Activated CD8-positive, alpha-beta memory T cell treated with anti-CD3 and anti-CD28 coated beads, Interleukin-2, amount 10 ng/mL, durations not matched to agents 7 days and 5 days (primary cell): ENCODE measurements at regions not wholly inside any gene's neighbourhood (a gene's known extent, or its start where the extent isn't known, plus 50 kb on each side); places are given as distances from the start of the nearest gene placed in this dataset.

Source experiments
- ATAC-seq: fragments of 150-1000 bp; cut with Tn5 transposase; one replicate; pipeline ENCODE4 v1.10.0; 2021; ENCODE audit warnings: moderate library complexity
- CTCF ChIA-PET: fragments of 350-600 bp; sonication (Branson Sonifier 250); formaldehyde crosslinking; loops from one replicate; lab custom pipeline; 2021; ENCODE audit warnings: antibody characterized with exemption; lab: Charles Lee
- DNase-seq: peaks from one replicate; pipeline ENCODE4 v3.0.0-alpha.2; 2020
- H3K27ac Mint-ChIP-seq: one replicate; pipeline ENCODE4 v1.8.0; 2021; ENCODE audit warnings: mild to moderate bottlenecking, mixed read lengths
- H3K27me3 Mint-ChIP-seq: one replicate; pipeline ENCODE4 v1.8.0; 2021; ENCODE audit warnings: mixed read lengths
- H3K36me3 Mint-ChIP-seq: one replicate; pipeline ENCODE4 v1.8.0; 2021; ENCODE audit warnings: mild to moderate bottlenecking, mixed read lengths
- H3K4me1 Mint-ChIP-seq: one replicate; pipeline ENCODE4 v1.8.0; 2021; ENCODE audit warnings: mixed read lengths
- H3K4me3 Mint-ChIP-seq: one replicate; pipeline ENCODE4 v1.8.0; 2021; ENCODE audit warnings: mild to moderate bottlenecking, moderate library complexity, mixed read lengths
- H3K9me3 Mint-ChIP-seq: one replicate; pipeline ENCODE4 v1.8.0; 2022; ENCODE audit warnings: low read depth, mixed read lengths

DNA sequence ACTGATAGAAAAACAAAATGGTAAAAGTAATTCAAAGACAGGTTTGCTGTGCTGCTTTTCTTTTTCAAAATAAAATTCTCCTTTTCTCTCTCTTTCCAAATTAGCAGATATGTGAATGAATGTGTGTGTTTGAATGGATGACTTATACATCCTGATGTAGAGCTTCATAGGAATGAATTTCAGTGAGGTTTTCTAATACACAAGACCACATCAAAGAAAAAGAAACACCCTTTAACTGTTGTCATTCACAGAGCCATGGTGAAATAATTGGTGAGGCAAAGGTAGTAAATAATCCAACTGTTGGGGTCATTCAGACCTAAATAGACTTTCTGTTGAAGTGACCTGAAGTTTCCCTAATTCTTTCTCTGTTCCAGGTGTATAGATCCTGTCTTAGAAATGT, 139.1 kb upstream of the ZPLD1 start:
- Mint-ChIP-seq H3K4me1 (peaks cover 11% of the 10 kb centered on the region), H3K9me3 (no peaks in the 10 kb centered on the region), H3K27ac (no peak overlapping the region), H3K36me3 (no peaks in the 10 kb centered on the region), H3K27me3 (peaks cover 4% of the 10 kb centered on the region), H3K4me3 (no peak overlapping the region)
- DNase-seq (no peak), ATAC-seq (no peak)
- CTCF ChIA-PET: no interaction called here

DNA sequence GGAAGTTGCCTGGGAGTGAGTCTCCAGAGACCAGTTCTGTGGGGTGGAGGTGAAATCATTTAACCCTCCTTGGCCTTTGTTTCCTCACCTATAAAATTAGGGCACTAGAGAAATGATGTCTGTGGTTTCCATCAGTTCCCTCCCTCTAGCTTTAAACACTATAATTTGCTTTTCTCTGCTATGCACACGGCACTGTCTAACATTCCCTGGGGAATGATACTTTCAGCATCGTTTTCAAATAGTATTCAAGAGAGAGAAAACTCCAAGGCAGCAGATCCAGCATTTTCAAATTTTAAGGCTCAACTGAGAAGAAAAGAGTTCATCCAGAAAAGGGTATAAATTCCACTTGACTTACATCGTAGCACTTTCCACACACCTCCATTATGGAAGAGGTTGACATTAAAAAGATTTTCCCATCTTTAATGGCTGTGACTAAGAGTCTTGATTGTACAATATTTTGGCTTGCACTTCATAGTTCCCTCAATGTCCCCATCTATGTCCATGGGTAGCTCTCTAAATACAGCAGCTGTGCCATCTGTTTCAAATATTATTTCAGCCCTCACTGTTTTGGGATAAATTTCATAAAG, 137.7 kb upstream of the ZPLD1 start:
- Mint-ChIP-seq H3K4me3 (no peak overlapping the region), H3K27ac (no peak overlapping the region), H3K27me3 (peaks cover 4% of the 10 kb centered on the region), H3K9me3 (no peaks in the 10 kb centered on the region), H3K36me3 (no peaks in the 10 kb centered on the region), H3K4me1 (peaks cover 16% of the 10 kb centered on the region)
- DNase-seq: no peak
- no peak for ATAC-seq
- CTCF ChIA-PET: no interaction called here

DNA sequence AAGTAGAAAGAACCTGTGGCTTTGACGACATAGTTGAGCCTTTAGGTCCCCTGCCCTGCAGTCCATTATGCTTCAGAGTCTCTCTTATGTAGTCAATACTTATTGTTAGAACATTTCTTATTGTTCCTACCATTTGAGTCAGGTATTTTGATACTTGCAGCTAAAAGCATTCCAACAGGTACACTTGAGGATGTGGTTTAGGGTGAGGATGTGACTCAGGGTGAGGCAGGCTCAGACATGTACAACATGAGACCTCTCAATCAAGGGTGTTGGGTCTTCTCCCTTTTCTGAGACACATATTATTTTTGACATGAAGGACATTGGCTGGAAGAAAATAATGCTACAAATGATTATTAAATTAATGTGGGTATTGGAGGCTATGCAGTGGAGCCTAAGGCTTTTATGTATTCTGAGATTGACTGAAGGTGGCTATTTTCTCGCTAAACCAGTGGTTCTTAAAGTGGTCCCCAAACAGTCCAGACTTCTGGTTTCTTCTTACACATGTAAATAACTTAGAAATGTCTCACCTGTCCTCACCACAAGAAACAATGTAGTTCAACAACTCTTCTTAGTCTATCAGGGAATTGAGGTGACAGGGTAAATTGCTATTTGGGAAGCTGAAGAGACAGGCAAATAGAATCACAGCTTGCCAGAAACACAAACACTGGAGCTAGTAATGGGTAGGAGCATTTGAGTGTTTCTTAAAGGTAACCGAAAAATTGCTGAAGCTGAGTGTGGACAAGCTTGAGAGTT, 135.5 kb upstream of the ZPLD1 start:
- CTCF ChIA-PET: no interaction called here
- Mint-ChIP-seq H3K4me3 (no peak overlapping the region), H3K27me3 (peaks cover 11% of the 10 kb centered on the region), H3K4me1 (peaks cover 16% of the 10 kb centered on the region), H3K27ac (no peak overlapping the region), H3K9me3 (no peaks in the 10 kb centered on the region), H3K36me3 (no peaks in the 10 kb centered on the region)
- ATAC-seq: no peak
- peak; percentile 46 for DNase-seq

DNA sequence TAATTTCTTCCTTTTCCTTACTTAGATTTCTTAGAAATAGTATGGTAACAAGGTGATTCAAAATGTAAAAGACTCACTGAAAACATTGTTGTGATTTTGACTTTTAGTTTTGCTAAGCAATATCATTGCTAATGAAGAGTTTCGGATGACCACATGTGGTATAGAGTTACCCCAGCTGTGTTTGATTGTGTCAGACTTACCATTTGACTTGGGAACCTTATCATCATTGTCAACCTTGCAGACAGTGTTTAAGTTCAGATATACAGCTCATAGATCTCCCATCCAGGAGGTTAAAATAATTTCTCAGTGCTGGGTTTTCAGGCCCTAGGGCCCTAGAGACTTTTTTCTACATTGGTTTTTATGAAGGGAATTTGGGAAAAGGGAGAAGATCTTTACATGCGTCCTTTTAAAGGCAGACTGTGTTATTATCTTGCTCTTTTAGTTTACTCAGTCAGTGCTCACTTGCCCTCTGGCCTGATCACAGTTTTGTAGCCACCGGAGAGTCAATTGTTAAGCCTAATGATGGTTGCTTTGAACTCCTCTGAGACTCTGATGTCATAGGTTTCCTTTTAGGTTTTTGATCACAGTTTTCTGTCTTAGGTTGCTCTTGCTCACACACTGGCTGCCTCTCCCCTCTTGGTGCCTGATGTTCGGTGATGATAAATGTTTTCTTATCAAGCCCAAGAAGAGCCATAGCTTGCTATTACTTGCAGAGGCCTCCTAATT, 133.5 kb upstream of the ZPLD1 start:
- no peak for ATAC-seq
- no peak overlapping the region for H3K27ac Mint-ChIP-seq
- H3K4me3 Mint-ChIP-seq: no peak overlapping the region
- CTCF ChIA-PET: no interaction called here
- no peaks in the 10 kb centered on the region for H3K36me3 Mint-ChIP-seq
- no peak for DNase-seq
- H3K4me1 Mint-ChIP-seq: peaks cover 16% of the 10 kb centered on the region
- H3K9me3 Mint-ChIP-seq: no peaks in the 10 kb centered on the region
- H3K27me3 Mint-ChIP-seq: peaks cover 7% of the 10 kb centered on the region

DNA sequence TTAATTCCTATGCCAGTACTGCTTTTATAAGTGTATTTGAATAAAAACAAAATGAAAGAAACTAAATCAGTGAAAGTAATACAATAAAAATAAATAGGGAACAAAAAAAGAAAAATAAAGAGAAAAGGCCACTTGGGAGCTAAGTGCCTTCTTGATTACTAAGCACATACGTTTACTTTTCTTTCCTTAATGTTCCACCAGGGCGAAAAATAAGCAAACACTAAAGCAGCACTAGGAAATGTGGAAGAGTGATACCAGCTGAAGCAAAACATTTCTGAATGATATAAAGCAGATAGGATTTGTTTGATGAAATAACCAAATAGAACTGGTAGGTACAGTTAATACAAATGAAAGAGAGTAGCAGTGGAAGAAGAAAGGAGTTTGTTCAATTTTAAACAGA, 132.8 kb upstream of the ZPLD1 start:
- DNase-seq (no peak), ATAC-seq (no peak)
- peaks cover 16% of the 10 kb centered on the region for H3K4me1 Mint-ChIP-seq
- no peak overlapping the region for H3K27ac Mint-ChIP-seq
- CTCF ChIA-PET: no interaction called here
- H3K27me3 Mint-ChIP-seq: peaks cover 7% of the 10 kb centered on the region
- H3K4me3 Mint-ChIP-seq: no peak overlapping the region
- no peaks in the 10 kb centered on the region for H3K36me3 Mint-ChIP-seq
- no peaks in the 10 kb centered on the region for H3K9me3 Mint-ChIP-seq

DNA sequence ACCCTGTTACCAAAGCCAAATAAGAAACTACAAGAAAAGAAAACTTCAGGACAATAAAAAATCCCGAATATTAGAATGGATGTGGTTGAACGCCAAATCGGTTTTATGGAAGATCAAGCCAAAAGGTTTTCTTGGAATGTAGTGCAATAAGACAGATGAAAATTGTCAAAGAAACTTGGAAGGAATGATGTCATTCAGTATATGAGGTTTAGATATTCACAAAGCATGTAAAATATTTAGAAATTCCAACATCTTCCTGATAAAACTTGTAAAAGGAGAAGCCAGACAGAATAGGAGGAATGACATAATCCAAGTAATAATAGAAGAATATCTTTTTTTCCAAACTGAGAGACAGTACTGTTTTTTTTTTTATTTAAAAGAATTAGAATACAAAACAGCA, 130.3 kb upstream of the ZPLD1 start:
- Mint-ChIP-seq H3K27ac (no peak overlapping the region), H3K4me3 (no peak overlapping the region), H3K36me3 (no peaks in the 10 kb centered on the region), H3K9me3 (no peaks in the 10 kb centered on the region), H3K27me3 (peaks cover 7% of the 10 kb centered on the region), H3K4me1 (peaks cover 7% of the 10 kb centered on the region)
- ATAC-seq (no peak), DNase-seq (no peak)
- CTCF ChIA-PET: no interaction called here

DNA sequence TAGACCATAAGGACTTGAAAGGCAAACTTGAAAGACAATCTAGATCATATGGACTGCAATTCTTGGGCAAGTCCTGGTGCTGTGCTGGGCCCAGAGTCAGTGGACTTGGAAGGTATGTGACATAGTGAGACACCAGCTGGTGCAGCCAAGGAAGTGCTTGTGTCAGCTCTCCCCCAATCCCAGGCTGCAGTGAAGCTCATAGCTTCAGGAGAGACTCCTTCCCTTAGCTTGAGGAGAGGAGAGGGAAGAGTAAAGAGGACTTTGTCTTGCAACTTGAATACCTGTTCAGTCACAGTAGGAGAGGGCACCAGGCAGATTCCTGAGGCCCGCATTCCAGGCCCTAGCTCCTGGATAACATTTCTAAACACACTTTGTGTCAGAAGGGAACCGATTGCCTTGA, 127.4 kb upstream of the ZPLD1 start:
- Mint-ChIP-seq H3K36me3 (no peaks in the 10 kb centered on the region), H3K4me1 (no peaks in the 10 kb centered on the region), H3K9me3 (no peaks in the 10 kb centered on the region), H3K27me3 (peaks cover 16% of the 10 kb centered on the region), H3K27ac (no peak overlapping the region), H3K4me3 (no peak overlapping the region)
- DNase-seq: no peak
- CTCF ChIA-PET: no interaction called here
- ATAC-seq: no peak

DNA sequence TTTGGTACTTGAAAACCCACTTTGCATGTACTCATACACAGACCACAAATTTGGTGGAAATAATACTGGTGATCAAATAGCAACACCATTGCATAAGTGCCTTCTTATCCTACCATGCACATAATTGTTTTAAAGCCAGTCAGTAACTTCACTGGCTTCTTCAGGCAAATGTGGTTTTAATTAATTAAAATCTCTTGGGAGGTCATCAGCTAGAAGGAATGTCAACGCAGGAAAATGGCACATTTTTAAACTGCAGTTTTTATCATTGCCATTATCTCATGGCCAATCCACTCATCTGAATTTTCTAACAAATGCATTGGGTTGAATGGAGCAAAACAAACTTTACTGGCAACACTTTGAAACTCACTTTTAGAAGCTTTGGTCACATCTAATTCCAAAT, 105.7 kb upstream of the ZPLD1 start:
- ATAC-seq (no peak), DNase-seq (no peak)
- CTCF ChIA-PET: no interaction called here
- no peaks in the 10 kb centered on the region for H3K4me1 Mint-ChIP-seq
- H3K36me3 Mint-ChIP-seq: no peaks in the 10 kb centered on the region
- peaks cover 4% of the 10 kb centered on the region for H3K27me3 Mint-ChIP-seq
- H3K27ac Mint-ChIP-seq: no peak overlapping the region
- H3K4me3 Mint-ChIP-seq: no peak overlapping the region
- no peaks in the 10 kb centered on the region for H3K9me3 Mint-ChIP-seq

DNA sequence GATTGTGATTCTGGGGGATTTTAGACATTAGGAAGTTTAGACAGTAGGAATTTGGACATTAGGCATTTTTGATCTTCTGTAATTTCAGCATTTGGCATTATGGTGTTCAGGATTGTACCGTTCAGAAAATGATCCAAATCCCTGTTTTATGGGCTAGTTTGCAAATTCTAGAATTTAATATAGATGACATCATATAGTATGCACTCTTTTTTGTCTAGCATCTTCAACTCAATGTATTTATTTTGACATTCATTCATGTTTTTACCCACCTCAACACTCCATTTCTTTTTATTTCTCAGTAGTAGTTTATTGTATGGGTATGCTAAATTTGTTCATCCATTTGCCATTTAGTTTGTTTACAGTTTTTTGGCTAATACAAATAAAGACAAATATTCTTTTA, 105.3 kb upstream of the ZPLD1 start:
- Mint-ChIP-seq H3K4me1 (no peaks in the 10 kb centered on the region), H3K9me3 (no peaks in the 10 kb centered on the region), H3K27ac (no peak overlapping the region), H3K36me3 (no peaks in the 10 kb centered on the region), H3K27me3 (peaks cover 4% of the 10 kb centered on the region), H3K4me3 (no peak overlapping the region)
- DNase-seq: no peak
- ATAC-seq: no peak
- CTCF ChIA-PET: no interaction called here

DNA sequence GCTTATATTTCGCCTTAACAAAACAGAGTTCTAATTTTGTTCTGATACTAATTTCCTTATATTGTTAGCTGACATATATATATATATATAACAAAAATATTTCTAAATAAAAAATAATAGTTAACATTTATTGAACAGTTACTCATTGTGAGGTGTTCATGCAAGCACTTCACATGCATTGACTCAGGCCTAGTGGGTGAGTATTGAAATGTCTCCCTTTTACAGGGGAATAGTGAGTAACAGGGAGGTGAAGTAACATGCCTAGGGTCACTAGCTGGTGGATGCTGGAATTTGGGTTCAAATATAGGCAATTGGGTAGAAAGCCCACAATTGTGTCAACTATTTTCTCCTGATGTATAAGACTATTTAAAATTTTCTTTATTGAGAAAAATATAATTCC, 102.6 kb upstream of the ZPLD1 start:
- Mint-ChIP-seq H3K4me1 (no peaks in the 10 kb centered on the region), H3K27me3 (peaks cover 6% of the 10 kb centered on the region), H3K27ac (no peak overlapping the region), H3K36me3 (no peaks in the 10 kb centered on the region), H3K9me3 (no peaks in the 10 kb centered on the region), H3K4me3 (no peak overlapping the region)
- CTCF ChIA-PET: no interaction called here
- ATAC-seq (no peak), DNase-seq (no peak)

DNA sequence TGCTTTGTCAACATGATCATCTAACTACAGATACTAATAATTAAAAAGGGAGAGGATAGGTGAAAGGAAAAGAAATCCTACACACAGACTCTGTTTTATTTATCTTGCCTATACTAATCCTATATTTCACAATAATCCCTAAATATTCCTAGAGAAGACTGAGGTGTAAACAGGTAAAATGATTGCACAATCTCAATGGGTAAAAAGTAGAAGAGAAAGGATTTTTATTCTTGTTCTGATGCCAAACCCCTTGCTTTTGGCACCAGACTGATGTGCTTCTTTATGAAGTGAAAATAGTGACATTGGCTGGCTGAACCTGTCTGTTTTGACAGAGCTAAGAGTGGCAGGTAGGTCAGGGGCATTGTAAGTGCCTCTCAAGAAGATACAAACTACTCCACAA, 101.9 kb upstream of the ZPLD1 start:
- H3K4me3 Mint-ChIP-seq: no peak overlapping the region
- peaks cover 6% of the 10 kb centered on the region for H3K27me3 Mint-ChIP-seq
- ATAC-seq: no peak
- no peaks in the 10 kb centered on the region for H3K9me3 Mint-ChIP-seq
- H3K4me1 Mint-ChIP-seq: no peaks in the 10 kb centered on the region
- H3K36me3 Mint-ChIP-seq: no peaks in the 10 kb centered on the region
- CTCF ChIA-PET: no interaction called here
- DNase-seq: no peak
- H3K27ac Mint-ChIP-seq: no peak overlapping the region

DNA sequence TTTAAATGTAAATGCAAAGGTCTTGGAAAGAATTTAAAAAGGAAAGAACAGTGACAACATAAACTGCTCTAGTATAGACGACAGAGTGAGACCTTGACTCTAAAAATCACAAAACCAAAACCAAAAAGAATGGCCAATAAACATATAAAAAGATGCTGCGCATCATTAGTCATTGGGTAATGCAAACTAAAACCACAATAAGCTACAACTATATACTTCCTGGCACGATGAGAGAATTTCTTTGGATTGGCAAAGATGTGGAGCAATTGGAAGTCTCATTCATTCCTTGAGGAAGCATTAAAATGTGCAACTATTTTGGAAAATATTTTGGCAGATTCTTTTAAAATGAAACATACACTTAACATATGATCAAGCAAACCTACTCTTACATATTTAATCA, 98.7 kb upstream of the ZPLD1 start:
- H3K4me3 Mint-ChIP-seq: no peak overlapping the region
- H3K27ac Mint-ChIP-seq: no peak overlapping the region
- CTCF ChIA-PET: no interaction called here
- no peak for DNase-seq
- peaks cover 5% of the 10 kb centered on the region for H3K27me3 Mint-ChIP-seq
- no peaks in the 10 kb centered on the region for H3K9me3 Mint-ChIP-seq
- no peaks in the 10 kb centered on the region for H3K36me3 Mint-ChIP-seq
- H3K4me1 Mint-ChIP-seq: no peaks in the 10 kb centered on the region
- no peak for ATAC-seq

DNA sequence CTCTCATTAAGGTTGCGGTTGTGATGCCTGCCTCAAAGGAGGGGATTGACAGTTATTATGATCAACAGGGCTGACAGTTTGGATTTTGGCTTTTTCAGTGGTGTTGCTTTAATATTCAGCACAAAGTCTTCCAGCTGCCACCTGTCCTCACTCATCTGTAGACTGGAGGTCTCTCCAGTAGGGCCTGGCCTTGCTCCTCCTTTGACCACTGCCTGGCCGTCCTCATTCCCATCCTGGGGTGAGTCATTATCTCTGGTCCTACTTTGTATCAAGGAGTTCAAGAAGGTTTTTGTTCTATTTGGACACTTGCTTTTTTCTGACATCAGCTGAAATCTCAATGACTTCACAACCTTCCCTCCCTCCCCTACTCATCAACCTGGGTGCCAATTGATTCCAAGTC, 95.1 kb upstream of the ZPLD1 start:
- peaks cover 5% of the 10 kb centered on the region for H3K27me3 Mint-ChIP-seq
- no peak overlapping the region for H3K27ac Mint-ChIP-seq
- CTCF ChIA-PET: no interaction called here
- H3K36me3 Mint-ChIP-seq: no peaks in the 10 kb centered on the region
- ATAC-seq: no peak
- no peaks in the 10 kb centered on the region for H3K9me3 Mint-ChIP-seq
- no peak for DNase-seq
- H3K4me3 Mint-ChIP-seq: no peak overlapping the region
- no peaks in the 10 kb centered on the region for H3K4me1 Mint-ChIP-seq

DNA sequence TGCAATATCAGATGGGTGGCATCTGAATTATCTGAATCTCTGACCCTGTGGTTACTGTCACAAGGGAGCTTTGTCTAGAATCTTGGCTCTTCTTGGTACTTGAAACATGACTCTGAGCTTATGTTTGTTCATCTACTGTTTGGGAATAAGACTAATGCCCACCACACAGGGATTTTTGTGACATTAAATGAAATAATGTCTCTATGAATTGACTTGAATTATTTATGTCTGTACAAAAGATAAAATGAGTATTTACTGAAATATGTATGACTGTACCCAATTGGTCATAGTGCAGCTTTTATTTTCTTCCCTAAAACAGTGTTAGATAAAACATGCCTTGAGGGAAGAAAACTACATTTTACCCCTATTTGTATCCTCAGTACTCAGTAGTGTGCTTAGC, 87.9 kb upstream of the ZPLD1 start:
- Mint-ChIP-seq H3K9me3 (no peaks in the 10 kb centered on the region), H3K36me3 (no peaks in the 10 kb centered on the region), H3K27me3 (peaks cover 5% of the 10 kb centered on the region), H3K4me1 (no peaks in the 10 kb centered on the region), H3K27ac (no peak overlapping the region), H3K4me3 (no peak overlapping the region)
- DNase-seq (no peak), ATAC-seq (no peak)
- CTCF ChIA-PET: no interaction called here
